Calu3 (cell line): ENCODE measurements at regions not wholly inside any gene's neighbourhood (a gene's known extent, or its start where the extent isn't known, plus 50 kb on each side); places are given as distances from the start of the nearest gene placed in this dataset.

Experiments
- BruUV-seq: library from RNA; stranded (reverse); fragments of 400-500 nt; replicated peaks from 2 replicates; lab custom pipeline; 2021; lab: Mats Ljungman, UMichigan
- CTCF ChIA-PET: fragments of 300-600 bp; sonication (Branson Sonifier 250); formaldehyde crosslinking; loops from one replicate; lab custom pipeline; 2022; ENCODE audit warnings: antibody characterized with exemption; lab: Charles Lee
- DNase-seq: peaks from one replicate; pipeline ENCODE4 v3.0.0; 2022
- H3K27ac Mint-ChIP-seq: one replicate; pipeline ENCODE4 v1.8.0; 2022; ENCODE audit warnings: mixed read lengths; ENCODE audit not compliant: unreplicated experiment
- H3K27me3 Mint-ChIP-seq: one replicate; pipeline ENCODE4 v1.8.0; 2022; ENCODE audit warnings: mixed read lengths; ENCODE audit not compliant: unreplicated experiment
- H3K36me3 Mint-ChIP-seq: one replicate; pipeline ENCODE4 v1.8.0; 2022; ENCODE audit warnings: mild to moderate bottlenecking, moderate library complexity, mixed read lengths; ENCODE audit not compliant: insufficient read depth, unreplicated experiment
- H3K4me1 Mint-ChIP-seq: one replicate; pipeline ENCODE4 v1.8.0; 2022; ENCODE audit warnings: mild to moderate bottlenecking, low read depth, mixed read lengths; ENCODE audit not compliant: unreplicated experiment
- H3K4me3 Mint-ChIP-seq: one replicate; pipeline ENCODE4 v1.8.0; 2022; ENCODE audit warnings: mild to moderate bottlenecking, low read depth, moderate library complexity, mixed read lengths; ENCODE audit not compliant: unreplicated experiment
- H3K9me3 Mint-ChIP-seq: one replicate; pipeline ENCODE4 v1.8.0; 2022; ENCODE audit warnings: low read depth, mixed read lengths; ENCODE audit not compliant: unreplicated experiment
- intact Hi-C: fragments of 100-400 bp; cut with micrococcal nuclease; formaldehyde crosslinking; loops from one replicate; pipeline ENCODE4 v1.10.0; 2022; ENCODE audit not compliant: unreplicated experiment
- TF ChIP-seq, protein P1 (sequence below): fragments of 200-600 bp; IDR thresholded peaks from one replicate; pipeline ENCODE4 v1.8.0; 2022; ENCODE audit warnings: antibody characterized with exemption; ENCODE audit not compliant: unreplicated experiment

DNA sequence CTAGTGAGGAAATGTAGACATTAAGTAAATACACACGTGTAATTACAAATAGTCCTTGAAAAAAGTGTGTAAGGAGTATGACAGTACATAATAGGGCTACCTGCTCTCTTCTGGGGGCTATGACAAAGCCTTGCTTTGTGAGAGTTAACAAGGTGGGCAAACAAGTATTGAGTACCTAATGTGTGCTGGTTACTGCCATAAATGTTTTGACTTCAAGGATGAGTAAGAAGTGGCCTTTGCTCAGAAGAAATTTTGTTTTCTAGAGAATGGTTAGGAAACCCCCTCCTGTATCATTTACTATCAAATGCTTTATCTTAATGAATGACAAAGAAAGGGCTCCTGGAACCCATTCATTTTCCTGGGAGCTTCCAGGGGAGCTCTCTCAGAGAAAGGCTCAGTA lies 167.0 kb upstream of the CASK start:
- BruUV-seq: no TSS peak
- DNase-seq: no peak
- Mint-ChIP-seq H3K27ac (peak overlapping the region; percentile 60), H3K4me1 (peaks cover 38% of the 10 kb centered on the region), H3K4me3 (no peak overlapping the region), H3K27me3 (no peaks in the 10 kb centered on the region), H3K9me3 (no peaks in the 10 kb centered on the region), H3K36me3 (peaks cover 15% of the 10 kb centered on the region)
- CTCF ChIA-PET: interaction anchor here (0.8 kb wide), 1 partner anchor 165 kb away, joined by 4 read pairs; no protein-coding TSS in a partner anchor
- intact Hi-C loops: loop anchor here (5.0 kb wide), 1 partner anchor 173 kb away; no protein-coding TSS in a partner anchor
- TF ChIP-seq, protein P1, sequence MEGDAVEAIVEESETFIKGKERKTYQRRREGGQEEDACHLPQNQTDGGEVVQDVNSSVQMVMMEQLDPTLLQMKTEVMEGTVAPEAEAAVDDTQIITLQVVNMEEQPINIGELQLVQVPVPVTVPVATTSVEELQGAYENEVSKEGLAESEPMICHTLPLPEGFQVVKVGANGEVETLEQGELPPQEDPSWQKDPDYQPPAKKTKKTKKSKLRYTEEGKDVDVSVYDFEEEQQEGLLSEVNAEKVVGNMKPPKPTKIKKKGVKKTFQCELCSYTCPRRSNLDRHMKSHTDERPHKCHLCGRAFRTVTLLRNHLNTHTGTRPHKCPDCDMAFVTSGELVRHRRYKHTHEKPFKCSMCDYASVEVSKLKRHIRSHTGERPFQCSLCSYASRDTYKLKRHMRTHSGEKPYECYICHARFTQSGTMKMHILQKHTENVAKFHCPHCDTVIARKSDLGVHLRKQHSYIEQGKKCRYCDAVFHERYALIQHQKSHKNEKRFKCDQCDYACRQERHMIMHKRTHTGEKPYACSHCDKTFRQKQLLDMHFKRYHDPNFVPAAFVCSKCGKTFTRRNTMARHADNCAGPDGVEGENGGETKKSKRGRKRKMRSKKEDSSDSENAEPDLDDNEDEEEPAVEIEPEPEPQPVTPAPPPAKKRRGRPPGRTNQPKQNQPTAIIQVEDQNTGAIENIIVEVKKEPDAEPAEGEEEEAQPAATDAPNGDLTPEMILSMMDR: no peak

- BruUV-seq: no TSS peak
- intact Hi-C loops: no loop called here
- Mint-ChIP-seq H3K4me3 (no peak overlapping the region), H3K4me1 (peaks cover 24% of the 10 kb centered on the region), H3K9me3 (no peaks in the 10 kb centered on the region), H3K27me3 (no peaks in the 10 kb centered on the region), H3K36me3 (peaks cover 6% of the 10 kb centered on the region), H3K27ac (no peak overlapping the region)
- no peak for DNase-seq
- CTCF ChIA-PET: interaction anchor here (0.6 kb wide), 1 partner anchor 1153 kb away, joined by 3 read pairs; no protein-coding TSS in a partner anchor
- TF ChIP-seq, protein P1: no peak
Measured at GRCh38 chrX:42089031-42089430, 165.7 kb upstream of the CASK start.

- TF ChIP-seq, protein P1: no peak
- intact Hi-C loops: no loop called here
- Mint-ChIP-seq H3K36me3 (no peaks in the 10 kb centered on the region), H3K4me1 (peaks cover 20% of the 10 kb centered on the region), H3K9me3 (no peaks in the 10 kb centered on the region), H3K4me3 (no peak overlapping the region), H3K27ac (no peak overlapping the region), H3K27me3 (no peaks in the 10 kb centered on the region)
- CTCF ChIA-PET: no interaction called here
- no peak for DNase-seq
- no TSS peak for BruUV-seq
Measured at GRCh38 chrX:42087960-42088359, 164.6 kb upstream of the CASK start.

DNA sequence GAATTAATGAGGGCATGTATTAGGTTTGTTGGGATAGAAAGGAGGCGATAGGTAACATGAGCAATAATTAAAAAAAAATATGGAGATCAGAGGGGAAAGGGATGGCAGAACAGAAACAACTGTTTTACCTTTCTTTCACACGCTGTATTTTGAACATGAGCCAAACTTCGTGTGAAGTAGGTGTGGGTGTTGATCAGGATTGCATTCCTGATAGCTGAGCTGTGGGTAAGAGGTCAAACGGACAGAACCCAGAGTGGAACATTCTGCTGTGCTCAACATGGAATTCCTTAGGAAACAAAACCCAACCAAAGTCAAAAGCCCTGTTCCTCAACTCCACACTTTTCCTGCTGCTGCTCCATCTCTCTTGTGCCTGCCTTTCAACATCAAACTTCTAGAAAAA lies 162.5 kb upstream of the CASK start:
- peak; percentile 53 for DNase-seq
- H3K4me3 Mint-ChIP-seq: no peak overlapping the region
- TF ChIP-seq, protein P1: no peak
- intact Hi-C loops: no loop called here
- H3K36me3 Mint-ChIP-seq: no peaks in the 10 kb centered on the region
- H3K27me3 Mint-ChIP-seq: no peaks in the 10 kb centered on the region
- BruUV-seq: no TSS peak
- no peaks in the 10 kb centered on the region for H3K9me3 Mint-ChIP-seq
- peaks cover 20% of the 10 kb centered on the region for H3K4me1 Mint-ChIP-seq
- CTCF ChIA-PET: no interaction called here
- no peak overlapping the region for H3K27ac Mint-ChIP-seq
